Osteoblast (primary cell): ENCODE measurements at regions not wholly inside any gene's neighbourhood (a gene's known extent, or its start where the extent isn't known, plus 50 kb on each side); places are given as distances from the start of the nearest gene placed in this dataset.

Experiments
- DNase-seq: peaks from one replicate; pipeline ENCODE4 v3.0.0; 2011; ENCODE audit warnings: low spot score, mixed read lengths; ENCODE audit not compliant: insufficient read length; ENCODE audit errors: missing footprints
- H2AFZ ChIP-seq: 2 replicates; pipeline ENCODE4 v1.6.0; 2011; ENCODE audit warnings: mild to moderate bottlenecking, low read length
- H3K27ac ChIP-seq: 2 replicates; pipeline ENCODE4 v1.5.1; 2011; ENCODE audit warnings: mild to moderate bottlenecking, low read depth, low read length, moderate library complexity
- H3K27me3 ChIP-seq: 2 replicates; pipeline ENCODE4 v1.6.0; 2012; ENCODE audit warnings: mild to moderate bottlenecking, control low read depth, inconsistent platforms, low read length, moderate library complexity; ENCODE audit not compliant: insufficient read depth
- H3K36me3 ChIP-seq: 2 replicates; pipeline ENCODE4 v1.5.1; 2011; ENCODE audit warnings: mild to moderate bottlenecking, low read length, control low read depth, moderate library complexity; ENCODE audit not compliant: insufficient read depth
- H3K4me1 ChIP-seq: 2 replicates; pipeline ENCODE4 v1.5.1; 2011; ENCODE audit warnings: mild to moderate bottlenecking, low read length, control low read depth, moderate library complexity; ENCODE audit not compliant: insufficient read depth
- H3K4me2 ChIP-seq: 2 replicates; pipeline ENCODE4 v1.6.0; 2011; ENCODE audit warnings: mild to moderate bottlenecking, low read length; ENCODE audit not compliant: insufficient read depth
- H3K4me3 ChIP-seq: fragments of 200-600 bp; sonication (generic); 3 replicates; pipeline ENCODE4 v1.5.1; 2012; ENCODE audit warnings: mild to moderate bottlenecking, low read length, inconsistent platforms; ENCODE audit not compliant: insufficient read depth
- H3K79me2 ChIP-seq: 2 replicates; pipeline ENCODE4 v1.6.0; 2012; ENCODE audit warnings: mild to moderate bottlenecking, low read length, control low read depth, inconsistent platforms; ENCODE audit not compliant: insufficient read depth
- H3K9me3 ChIP-seq: 2 replicates; pipeline ENCODE4 v1.5.1; 2011; ENCODE audit warnings: low read depth, low read length, control low read depth
- H4K20me1 ChIP-seq: 2 replicates; pipeline ENCODE4 v1.6.0; 2012; ENCODE audit warnings: mild to moderate bottlenecking, low read length, control low read depth; ENCODE audit not compliant: insufficient read depth
- CTCF ChIP-seq: IDR thresholded peaks from 2 replicates; pipeline ENCODE4 v1.5.1; 2011; ENCODE audit warnings: mild to moderate bottlenecking, low read depth, low read length, moderate library complexity; ENCODE audit errors: extremely low read depth

GRCh38 chr5:25459082-25459481, 814.3 kb upstream of the CDH10 start:
- Histone ChIP-seq H3K36me3 (no peaks in the 10 kb centered on the region), H2AFZ (no peak overlapping the region), H3K9me3 (peaks cover 8% of the 10 kb centered on the region), H3K79me2 (no peaks in the 10 kb centered on the region), H3K27ac (no peak overlapping the region), H3K4me1 (no peaks in the 10 kb centered on the region), H4K20me1 (no peaks in the 10 kb centered on the region), H3K4me2 (no peak overlapping the region), H3K27me3 (no peaks in the 10 kb centered on the region), H3K4me3 (no peak overlapping the region)
- DNase-seq: no peak
- no peak for TF ChIP-seq CTCF

GRCh38 chr5:25458628-25459027, 813.9 kb upstream of the CDH10 start:
- H3K27ac ChIP-seq: no peak overlapping the region
- no peak for TF ChIP-seq CTCF
- no peaks in the 10 kb centered on the region for H3K4me1 ChIP-seq
- no peaks in the 10 kb centered on the region for H3K27me3 ChIP-seq
- H4K20me1 ChIP-seq: no peaks in the 10 kb centered on the region
- peaks cover 8% of the 10 kb centered on the region for H3K9me3 ChIP-seq
- no peaks in the 10 kb centered on the region for H3K36me3 ChIP-seq
- no peak overlapping the region for H3K4me2 ChIP-seq
- H3K79me2 ChIP-seq: no peaks in the 10 kb centered on the region
- H2AFZ ChIP-seq: no peak overlapping the region
- DNase-seq: no peak
- H3K4me3 ChIP-seq: no peak overlapping the region

GRCh38 chr5:25453500-25453899, 808.7 kb upstream of the CDH10 start:
- Histone ChIP-seq H3K27me3 (no peaks in the 10 kb centered on the region), H3K4me2 (no peak overlapping the region), H3K79me2 (no peaks in the 10 kb centered on the region), H3K4me3 (no peak overlapping the region), H4K20me1 (no peaks in the 10 kb centered on the region), H2AFZ (no peak overlapping the region), H3K36me3 (no peaks in the 10 kb centered on the region), H3K27ac (no peak overlapping the region), H3K9me3 (peaks cover 2% of the 10 kb centered on the region), H3K4me1 (no peaks in the 10 kb centered on the region)
- no peak for DNase-seq
- TF ChIP-seq CTCF: no peak

- TF ChIP-seq CTCF: no peak
- Histone ChIP-seq H3K27ac (no peak overlapping the region), H4K20me1 (no peaks in the 10 kb centered on the region), H2AFZ (no peak overlapping the region), H3K4me2 (no peak overlapping the region), H3K36me3 (no peaks in the 10 kb centered on the region), H3K4me3 (no peak overlapping the region), H3K27me3 (no peaks in the 10 kb centered on the region), H3K9me3 (no peaks in the 10 kb centered on the region), H3K79me2 (no peaks in the 10 kb centered on the region), H3K4me1 (no peaks in the 10 kb centered on the region)
- DNase-seq: no peak
These were observed 806.5 kb upstream of the CDH10 start for GRCh38 chr5:25451294-25451693.
